HG03460 (cell line): ENCODE measurements at regions not wholly inside any gene's neighbourhood (a gene's known extent, or its start where the extent isn't known, plus 50 kb on each side); places are given as distances from the start of the nearest gene placed in this dataset.
"Not testable (repeated sequence)": the region's sequence is repeated elsewhere in the genome, so short reads cannot be mapped to it uniquely, and the experiment has no call there.

ENCODE experiments used
- ATAC-seq: cut with Tn5 transposase; IDR thresholded peaks from one replicate; pipeline ENCODE4 v1.9.1; 2021; ENCODE audit not compliant: unreplicated experiment

DNA sequence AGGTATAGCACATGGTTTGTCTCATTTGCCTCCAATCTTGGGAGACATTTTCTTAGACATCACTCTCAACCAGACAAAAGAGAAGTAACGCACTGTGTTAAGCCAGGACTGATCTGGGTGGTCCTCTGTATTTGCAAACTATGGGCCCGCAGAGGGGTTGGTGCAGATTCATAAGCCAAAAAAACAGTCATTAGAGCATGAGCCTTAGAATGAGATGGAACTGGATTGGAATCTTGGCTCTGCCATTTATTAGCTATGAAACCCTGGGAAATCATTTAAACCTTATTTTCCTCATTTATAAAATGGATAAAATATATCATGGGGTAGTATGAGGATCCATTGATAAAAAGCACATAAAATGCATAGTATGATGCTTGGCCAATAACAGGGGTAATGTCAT, 213.5 kb upstream of the APCDD1 start:
- ATAC-seq: no peak

DNA sequence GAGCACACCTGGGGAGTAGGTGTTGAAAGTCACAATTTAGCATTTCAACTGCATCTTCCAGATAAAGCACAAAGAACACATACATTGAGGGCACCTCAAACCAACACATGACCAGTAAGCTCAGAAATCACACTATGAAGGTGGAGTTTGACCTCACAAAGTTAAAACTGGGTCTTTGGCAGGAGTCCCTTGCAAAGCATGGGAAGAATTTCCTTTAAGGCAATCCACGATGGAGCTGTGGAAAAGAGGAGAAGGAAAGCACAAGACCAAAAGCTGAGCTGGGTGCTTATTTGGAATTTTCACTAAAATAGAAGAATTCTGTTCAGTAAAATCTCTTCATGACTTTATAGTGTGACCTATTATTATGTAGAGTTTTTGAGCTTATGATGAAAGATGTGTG, 212.9 kb upstream of the APCDD1 start:
- ATAC-seq: no peak

DNA sequence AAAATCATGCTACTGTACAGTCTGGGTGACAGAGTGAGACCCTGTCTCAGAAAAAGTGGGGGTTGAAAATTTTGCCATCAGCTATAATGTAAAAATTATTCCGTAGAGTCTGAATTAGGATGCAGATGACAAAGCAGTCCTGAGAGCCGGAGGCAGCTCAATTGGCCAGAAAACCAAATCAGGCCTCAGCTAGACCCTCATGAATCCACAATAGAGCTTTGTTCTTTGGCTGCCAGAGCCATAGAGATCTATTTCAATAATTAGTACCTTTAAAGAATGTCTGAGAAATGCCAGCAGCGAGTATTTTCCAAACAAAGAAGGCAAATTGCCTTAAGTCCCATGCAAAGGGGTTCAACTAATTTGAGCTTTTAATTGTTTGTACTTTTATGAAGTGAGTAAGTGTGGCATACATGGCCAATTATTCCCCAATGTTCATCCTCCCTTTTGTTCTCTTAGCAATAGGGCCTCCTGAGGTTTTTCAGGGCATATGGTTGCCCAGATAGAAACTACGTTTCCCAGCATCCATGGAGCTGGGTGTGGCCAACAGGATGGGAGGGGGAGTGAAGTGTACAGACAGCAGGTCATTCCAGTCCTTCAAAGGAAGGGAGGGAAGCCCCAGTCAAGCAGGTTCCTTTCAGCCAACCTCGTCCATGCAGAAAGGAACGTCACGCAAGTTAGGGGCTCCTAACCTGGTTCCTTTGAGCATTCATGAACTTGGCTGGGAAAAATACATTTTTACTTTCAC, 211.3 kb upstream of the APCDD1 start:
- ATAC-seq: no peak

DNA sequence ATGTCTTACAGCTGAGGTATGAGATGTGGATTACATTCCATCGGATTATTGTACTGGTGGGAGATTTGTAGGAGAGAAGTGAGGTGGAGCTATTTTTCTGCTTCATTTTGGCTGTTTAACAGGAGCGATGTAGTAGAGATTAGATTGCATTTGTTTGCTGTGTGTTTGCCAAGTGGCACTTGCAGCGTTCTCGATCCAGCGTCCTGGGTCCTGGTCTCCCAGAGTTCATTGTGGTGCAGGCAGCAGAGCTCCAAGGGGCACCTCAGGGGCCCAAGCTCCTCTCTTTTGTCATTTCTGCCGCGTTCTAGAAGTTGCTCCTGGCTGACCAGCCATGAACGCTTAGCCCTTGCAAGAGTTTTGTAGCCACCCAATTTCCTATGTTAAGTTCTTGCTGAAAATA, 210.1 kb upstream of the APCDD1 start:
- no peak for ATAC-seq

DNA sequence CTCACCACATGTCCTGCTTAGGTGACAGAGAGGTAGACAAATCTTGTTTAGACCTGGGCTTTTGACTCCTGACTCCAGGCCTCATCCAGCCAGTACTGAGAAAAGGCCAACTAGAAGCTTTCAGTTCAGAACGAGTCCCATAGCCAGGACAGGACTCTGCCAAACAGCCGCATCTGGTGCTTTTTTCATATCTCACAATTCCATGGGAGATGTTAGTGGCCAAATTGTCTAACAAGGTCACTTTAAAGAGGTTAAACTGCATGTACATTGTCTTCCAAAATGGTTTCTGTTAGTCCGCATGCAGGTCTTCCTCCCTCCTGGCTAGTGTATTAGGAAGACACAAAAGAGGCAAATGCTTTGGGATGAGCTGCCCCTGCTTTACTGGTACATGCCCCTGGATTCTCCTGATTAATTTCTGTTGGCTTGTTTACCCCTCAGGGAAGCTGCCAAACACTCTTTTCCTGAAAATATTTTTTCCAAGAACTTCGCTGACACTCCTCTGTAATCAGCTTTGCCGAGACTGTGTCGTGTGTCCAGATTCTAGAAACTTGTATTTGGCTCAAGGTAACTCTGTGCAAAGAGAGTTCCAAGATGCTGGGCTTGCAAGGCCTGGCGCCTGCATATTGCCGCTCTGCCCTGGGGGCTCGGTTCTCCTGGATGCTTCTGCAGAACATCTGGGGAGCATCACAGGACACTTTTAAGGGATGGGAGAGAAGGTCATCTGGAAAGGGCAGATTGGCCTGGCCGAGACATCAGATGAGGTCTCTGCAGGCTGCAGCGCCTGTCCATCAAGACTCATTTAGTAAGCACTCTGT, 209.2 kb upstream of the APCDD1 start:
- ATAC-seq: no peak

DNA sequence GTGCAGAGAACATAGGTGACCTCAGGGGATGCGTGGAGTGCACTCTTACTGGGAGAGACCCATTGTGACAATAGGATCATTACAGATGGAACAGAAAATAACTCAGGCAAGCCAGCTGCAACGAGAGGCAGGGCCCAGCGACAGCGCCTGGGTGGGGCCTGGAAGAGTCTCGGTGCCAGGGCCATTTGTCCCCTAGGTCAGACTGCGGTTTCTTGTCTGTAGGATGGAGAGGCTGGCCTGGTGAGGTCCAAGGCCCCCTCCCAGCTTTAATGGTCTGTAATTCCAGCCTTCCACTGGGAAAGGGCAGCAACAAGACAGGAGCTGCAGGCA, 208.6 kb upstream of the APCDD1 start:
- no peak for ATAC-seq

DNA sequence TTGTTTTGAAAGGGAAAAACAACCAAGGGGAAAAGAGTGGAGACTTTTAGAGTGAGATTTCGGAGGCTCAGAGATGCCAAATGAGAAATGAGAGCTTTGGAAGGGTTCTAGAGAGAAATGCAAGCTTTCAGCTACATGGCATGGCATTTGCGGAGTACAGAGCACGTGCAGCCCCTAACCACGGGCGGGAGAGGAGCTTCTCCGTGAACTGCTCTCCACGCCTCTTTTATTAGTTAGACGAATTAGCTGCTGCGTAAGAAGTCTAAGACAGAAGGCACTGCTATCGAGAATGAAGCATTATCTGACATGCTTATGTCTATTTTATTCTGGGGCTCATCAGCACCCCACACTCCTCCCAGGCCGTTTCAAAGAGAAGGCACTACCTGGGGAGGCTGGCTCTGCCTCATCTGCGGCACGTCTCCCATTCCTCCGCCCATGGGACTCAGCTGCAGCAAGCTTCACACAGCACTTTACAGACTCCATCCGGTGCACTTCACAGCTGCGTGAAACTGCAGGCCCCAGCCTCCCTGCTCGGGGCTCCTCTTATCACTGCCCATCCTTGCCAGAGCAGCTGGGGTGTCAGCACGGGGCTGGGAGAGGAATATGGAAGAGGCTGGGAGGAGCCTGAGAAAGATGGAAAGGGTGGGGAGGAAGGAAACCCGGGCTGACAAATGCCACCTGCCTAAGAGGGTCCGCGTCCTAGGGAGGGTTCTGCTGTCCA, 207.3 kb upstream of the APCDD1 start:
- ATAC-seq: no peak

DNA sequence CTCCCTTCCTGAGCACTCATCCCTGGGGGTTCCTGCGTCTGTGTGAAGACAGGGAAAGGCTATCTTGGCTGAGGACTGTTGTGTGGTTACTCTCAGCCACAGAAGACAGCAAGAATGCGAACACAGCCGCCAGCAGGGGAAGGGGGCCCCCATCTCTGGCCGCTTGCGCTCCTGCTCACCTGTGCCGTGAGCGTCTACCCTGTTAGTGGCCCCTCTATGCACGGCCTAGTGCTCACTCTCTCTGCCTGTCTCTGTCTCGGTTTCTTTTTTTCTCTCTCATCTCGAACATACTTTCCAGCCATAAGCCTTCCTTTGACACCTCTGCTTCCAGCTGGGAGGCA, 206.7 kb upstream of the APCDD1 start:
- ATAC-seq: no peak

DNA sequence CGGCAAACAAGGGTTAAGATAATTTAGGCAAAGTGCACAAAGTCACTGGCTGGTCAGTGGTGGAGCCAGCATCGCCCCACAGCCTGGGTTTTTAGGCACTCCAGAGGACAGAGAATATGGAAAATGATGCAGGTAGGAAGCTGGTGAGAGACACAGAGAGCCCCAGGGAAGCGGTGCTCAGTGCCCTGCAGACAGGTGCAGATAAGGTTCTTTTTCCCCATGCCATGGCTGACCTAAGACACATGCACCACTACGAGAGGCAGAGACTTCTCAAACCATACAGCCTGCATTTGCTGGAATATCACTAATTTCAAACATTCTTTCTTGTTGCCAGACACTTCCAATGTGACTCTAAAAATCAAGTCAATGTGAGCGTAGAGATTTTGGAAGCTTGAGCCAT, 205.7 kb upstream of the APCDD1 start:
- no peak for ATAC-seq

DNA sequence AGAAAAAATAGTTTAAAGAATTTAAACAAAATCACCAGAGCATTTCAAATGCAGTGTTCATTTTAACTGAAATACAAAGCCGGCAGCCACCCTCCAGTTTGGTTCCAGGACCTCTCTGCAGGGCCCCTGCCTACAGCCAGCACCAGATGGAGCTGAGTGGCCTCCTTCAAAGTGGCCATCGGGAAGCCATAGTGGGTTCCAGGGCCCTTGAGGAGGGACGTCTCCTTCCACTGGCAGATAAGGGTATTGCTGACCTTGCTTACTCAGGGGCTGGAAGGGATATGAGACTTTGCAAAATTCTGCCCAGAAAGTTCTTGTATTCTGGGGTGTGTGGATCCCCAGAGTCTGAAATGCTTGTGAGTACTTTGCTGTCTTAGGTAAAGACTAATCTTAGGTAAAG, 205.2 kb upstream of the APCDD1 start:
- ATAC-seq: no peak

DNA sequence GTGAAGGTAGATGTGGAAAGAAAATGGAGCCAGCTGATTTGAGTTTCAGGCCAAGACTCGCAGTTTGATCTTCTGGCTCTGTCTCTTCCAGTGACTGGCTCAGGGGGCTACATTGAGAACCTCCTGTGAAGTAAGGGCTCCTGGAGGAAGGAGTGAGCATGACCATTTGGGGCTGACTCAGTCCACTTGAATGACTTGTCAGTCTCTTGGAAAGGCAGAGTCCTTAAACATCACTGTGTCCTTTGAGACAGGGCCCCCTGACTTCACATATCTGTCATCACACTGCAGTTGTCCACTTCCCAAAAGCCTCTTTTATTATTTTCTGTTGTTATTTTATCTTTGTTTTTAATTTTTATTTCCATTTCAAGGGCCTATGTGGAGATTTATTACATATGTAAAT, 204.6 kb upstream of the APCDD1 start:
- no peak for ATAC-seq

DNA sequence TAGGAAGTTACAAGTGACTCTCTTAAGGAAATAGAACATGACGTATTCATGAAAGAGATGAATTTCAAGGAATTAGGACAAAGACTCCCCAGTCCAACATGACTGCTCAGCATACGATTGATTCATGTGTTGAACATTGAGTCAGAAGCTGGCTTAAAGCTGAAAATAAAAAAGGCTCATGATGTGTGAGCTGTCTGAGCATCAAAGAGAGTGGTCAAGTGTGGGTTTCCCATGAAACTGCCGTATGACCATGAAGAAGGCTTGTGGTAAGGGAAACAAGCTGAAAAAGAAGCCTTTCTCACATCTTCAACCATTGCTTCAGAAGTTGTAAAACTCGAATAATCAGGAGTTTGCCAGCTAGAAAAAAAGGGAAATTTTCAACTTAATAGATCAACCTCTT, 201.9 kb upstream of the APCDD1 start:
- no peak for ATAC-seq

DNA sequence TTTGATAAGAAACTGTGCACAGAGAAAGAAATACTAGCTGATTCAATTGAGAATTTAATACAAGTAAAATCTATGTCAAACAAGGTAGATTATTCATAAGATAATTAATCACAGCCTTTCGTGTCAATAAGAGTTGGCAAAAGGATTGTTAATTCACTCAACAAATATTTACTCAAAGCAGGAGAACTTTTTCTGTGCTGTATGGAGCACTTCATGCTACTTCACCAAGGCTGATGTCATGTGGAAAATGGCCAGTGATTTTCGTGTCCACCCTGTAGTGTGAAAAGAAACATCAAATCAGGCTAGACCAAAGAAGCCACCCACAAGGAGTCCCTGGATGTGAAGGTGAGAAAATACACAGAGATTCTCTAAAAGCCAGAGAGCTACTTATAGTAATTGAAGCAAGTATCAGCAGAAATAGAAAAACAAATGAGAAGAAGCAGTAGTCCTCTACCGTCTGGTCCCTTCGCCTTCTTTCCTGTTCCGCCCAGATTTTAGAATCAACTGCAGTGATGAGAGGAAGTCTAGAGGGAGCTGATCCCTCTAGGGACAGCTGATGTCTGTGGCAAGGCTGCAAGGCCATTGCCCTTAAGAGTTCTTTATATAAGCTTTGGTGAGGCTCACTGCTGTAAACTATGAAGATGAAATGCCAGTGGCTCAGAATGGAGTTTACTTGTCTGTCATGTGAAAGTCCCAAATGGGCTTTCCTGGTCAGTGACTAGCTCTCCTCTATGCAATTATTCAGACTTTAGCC, 201.3 kb upstream of the APCDD1 start:
- no peak for ATAC-seq

DNA sequence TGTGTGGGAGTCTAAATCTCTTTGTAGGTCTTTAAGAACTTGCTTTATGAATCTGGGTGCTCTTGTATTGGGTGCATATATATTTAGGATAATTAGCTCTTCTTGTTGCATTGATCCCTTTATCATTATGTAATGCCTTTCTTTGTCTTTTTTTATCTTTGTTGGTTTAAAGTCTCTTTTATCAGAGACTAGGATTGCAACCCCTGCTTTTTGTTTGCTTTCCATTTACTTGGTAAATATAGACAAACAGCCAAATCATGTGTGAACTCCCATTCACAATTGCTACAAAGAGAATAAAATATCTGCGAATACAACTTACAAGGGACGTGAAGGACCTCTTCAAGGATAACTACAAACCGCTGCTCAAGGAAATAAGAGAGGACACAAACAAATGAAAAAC, 198.2 kb upstream of the APCDD1 start:
- not testable (repeated sequence) for ATAC-seq

DNA sequence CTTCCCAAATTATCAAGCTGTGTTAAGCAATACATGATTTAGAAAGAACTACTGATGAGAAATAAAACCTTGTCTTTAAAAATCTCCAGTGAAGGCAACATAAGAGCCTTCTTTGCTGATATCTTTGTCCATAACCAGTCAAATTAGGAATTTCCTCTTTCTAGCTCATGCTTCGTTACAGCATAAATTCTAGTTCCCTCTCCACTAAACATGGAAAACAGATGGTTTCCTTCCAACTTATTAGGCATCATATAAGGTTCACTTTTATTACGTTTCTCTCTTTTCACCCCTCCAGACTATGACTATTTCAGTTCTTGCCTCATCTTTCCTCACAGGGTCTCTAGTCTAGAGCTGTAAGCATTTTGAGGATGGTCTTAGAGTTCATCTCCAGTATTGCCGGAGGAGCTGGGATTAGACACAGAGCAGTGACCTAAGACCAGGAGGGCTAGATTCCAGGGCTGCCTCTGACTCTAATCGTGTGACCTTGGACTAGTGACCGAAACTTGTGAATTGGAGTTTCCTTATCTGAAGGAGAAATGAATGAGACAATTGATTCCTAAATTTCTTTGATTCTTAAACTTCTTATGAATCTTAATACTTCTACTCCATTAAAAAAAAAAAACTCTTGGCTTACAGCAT, 195.5 kb upstream of the APCDD1 start:
- ATAC-seq: no peak

DNA sequence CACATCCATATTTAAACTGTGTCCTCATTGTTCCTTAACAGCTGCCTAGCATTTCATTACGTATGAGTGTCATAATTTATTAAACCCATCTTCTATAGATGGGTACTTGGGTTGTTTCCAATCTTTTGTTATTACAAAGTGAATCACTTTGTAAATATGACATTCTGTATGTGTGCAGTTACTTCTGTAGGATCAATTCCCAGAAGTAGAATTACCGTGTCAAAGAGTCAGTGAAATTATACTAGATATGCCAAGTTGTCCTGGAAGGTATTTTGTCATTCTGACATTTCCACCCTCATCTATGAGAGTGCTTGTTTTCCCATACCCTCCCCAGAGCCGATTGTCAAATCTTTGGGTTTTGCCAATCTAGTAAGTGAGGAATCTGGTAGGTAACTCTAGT, 194.5 kb upstream of the APCDD1 start:
- ATAC-seq: no peak

DNA sequence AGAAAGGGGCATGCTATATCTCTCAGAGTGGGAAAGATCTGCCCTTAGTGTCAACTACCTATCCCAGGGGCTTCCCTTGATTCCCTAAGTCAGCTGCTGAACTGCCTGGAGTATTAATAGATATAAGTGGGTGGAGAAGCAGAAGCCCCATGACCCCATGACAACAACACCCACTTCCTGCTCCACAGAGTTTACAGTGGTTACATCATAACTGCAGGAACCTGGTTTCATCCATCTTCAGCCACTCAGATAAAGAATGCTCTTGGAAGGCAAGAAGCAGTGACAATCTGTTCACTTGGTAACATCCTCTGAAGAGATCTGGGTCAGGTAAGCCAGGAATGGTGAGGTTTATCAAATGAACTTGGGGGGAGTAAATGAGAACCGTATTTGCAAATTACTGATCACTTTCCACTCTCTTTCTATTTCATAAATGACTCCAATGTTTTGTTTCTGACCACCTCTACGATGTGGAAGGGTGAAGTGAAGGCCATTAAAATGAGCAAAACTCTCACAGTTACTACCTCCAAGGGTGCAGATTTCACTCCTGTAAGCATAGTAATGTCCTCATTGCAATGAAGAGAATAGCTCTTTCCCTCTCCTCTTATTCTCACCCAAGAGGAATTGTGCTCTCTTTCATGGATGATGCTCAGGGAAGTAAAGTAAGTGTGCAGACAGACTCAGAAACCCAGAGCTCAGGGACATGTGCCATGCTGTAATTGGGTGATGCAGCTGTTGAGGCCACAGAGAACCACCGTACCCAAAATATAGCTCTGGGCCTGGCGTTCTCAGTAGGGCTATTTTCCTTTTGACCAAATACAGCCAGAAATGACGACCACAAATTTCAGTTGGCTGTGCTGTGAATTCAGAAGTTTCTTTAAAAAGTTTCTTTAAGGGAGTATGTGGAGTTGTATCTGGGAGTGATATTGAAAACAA, 192.8 kb upstream of the APCDD1 start:
- no peak for ATAC-seq

DNA sequence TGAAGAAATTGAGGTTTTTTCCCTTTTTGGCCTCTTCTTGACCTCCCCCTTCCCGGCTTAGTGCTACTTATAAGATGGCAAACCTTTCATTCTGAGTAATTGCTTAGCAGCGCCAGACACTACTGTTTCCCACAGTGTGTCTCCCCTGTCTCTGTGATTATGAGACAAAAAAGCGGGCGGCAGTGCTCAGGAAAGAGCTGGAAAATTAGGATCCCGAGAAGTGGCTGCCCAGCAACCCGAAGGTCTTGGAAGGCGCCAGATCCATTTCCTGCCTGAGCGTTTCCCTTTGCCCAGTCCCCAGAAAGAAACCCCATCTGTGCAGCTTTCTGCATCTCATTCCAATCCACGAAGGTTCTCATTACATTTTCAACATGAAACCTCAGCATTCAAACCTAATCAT, 191.9 kb upstream of the APCDD1 start:
- no peak for ATAC-seq

DNA sequence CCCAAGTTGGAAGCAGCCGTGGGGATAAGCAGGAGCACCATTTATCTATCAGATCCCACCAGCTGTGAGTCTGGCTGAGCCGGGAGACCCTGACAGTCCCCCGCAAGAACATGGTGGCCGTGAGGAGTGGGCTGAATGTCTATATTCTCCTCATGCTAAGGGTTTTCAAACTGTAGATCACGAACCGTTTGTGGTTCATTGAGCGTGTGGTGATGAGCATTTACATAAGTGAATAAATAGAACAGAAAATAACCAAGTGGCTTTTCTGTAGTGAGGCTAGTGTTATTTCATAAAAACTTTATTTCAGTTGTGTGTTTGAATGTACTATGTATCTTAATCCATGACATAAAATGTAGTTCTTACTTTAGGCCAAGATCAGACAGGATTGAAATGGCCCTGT, 190.2 kb upstream of the APCDD1 start:
- no peak for ATAC-seq
